ENCODE measurements at regions not wholly inside any gene's neighbourhood (a gene's known extent, or its start where the extent isn't known, plus 50 kb on each side); places are given as distances from the start of the nearest gene placed in this dataset.

DNA sequence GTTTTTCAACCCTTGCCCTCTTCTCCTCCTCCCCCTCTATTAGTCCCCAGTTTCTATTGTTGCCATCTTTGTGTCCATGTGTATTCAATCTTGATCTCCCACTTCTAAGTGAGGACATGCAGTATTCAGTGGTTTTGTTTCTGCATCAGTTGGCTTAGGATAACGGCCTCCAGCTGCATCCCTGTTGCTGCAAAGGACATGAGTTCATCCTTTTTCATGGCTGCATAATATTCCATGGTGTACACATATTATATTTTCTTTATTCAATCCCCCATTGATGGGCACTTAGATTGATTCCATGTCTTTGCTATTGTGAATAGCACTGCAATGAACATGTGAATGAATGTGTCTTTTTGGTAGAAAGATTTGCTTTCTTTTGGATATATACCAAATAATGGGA lies 190.4 kb upstream of the LYZL1 start:
- peaks cover 0 to 3% (median 0%) of the 10 kb centered on the region in 4 donors for H3K9me3 ChIP-seq
- TF ChIP-seq POLR2A (IDR thresholded peaks at IDR 0.05), result no peak
- no peak for TF ChIP-seq CTCF (IDR thresholded peaks at IDR 0.05)
- no peak for TF ChIP-seq EP300 (IDR thresholded peaks at IDR 0.05)
- no peak for TF ChIP-seq POLR2AphosphoS5 (IDR thresholded peaks at IDR 0.05)
- no peaks in the 10 kb centered on the region for H3K4me1 ChIP-seq
- no peaks in the 10 kb centered on the region for H3K36me3 ChIP-seq
- 63 to 74% (median 71%) methylated on average over 1 of the region's 1 CpG for WGBS, 5 donors
- no peak overlapping the region for H3K27ac ChIP-seq
- H3K4me3 ChIP-seq, result no peak overlapping the region
- intact Hi-C loops (cut with DNase I; ENCODE audit: low total_unique reads), result no loop called here
- no peaks in the 10 kb centered on the region for H3K27me3 ChIP-seq
- no peak for DNase-seq

- no peaks in the 10 kb centered on the region for H3K27me3 ChIP-seq
- TF ChIP-seq CTCF (IDR thresholded peaks at IDR 0.05), result no peak
- no peak overlapping the region for H3K4me3 ChIP-seq
- peaks cover 0 to 3% (median 0%) of the 10 kb centered on the region in 4 donors for H3K9me3 ChIP-seq
- no peaks in the 10 kb centered on the region for H3K4me1 ChIP-seq
- no peaks in the 10 kb centered on the region for H3K36me3 ChIP-seq
- intact Hi-C loops (cut with DNase I; ENCODE audit: low total_unique reads), result no loop called here
- peak in 1 of 2 donors; percentile 29 for DNase-seq
- H3K27ac ChIP-seq, result no peak overlapping the region
- 33 to 59% (median 45%) methylated on average over 2 of the region's 2 CpGs for WGBS, 5 donors
These were observed 189.9 kb upstream of the LYZL1 start for GRCh38 chr10:29099001-29099400.

GRCh38 chr10:29099415-29099814 lies 189.5 kb upstream of the LYZL1 start:
- H3K9me3 ChIP-seq, result peaks cover 0 to 3% (median 0%) of the 10 kb centered on the region in 4 donors
- H3K27me3 ChIP-seq, result no peaks in the 10 kb centered on the region
- no peaks in the 10 kb centered on the region for H3K4me1 ChIP-seq
- WGBS, 5 donors, result 85 to 90% (median 86%) methylated on average over 5 of the region's 5 CpGs
- no peak for DNase-seq
- intact Hi-C loops (cut with DNase I; ENCODE audit: low total_unique reads), result no loop called here
- no peak overlapping the region for H3K4me3 ChIP-seq
- no peak for TF ChIP-seq POLR2AphosphoS5 (IDR thresholded peaks at IDR 0.05)
- TF ChIP-seq EP300 (IDR thresholded peaks at IDR 0.05), result no peak
- TF ChIP-seq CTCF (IDR thresholded peaks at IDR 0.05), result no peak
- no peak for TF ChIP-seq POLR2A (IDR thresholded peaks at IDR 0.05)
- H3K27ac ChIP-seq, result no peak overlapping the region
- no peaks in the 10 kb centered on the region for H3K36me3 ChIP-seq

GRCh38 chr10:29100505-29100904 lies 188.4 kb upstream of the LYZL1 start:
- no peak for DNase-seq
- H3K4me1 ChIP-seq, result peaks cover 0 to 11% (median 3%) of the 10 kb centered on the region in 4 donors
- no peak overlapping the region for H3K27ac ChIP-seq
- no peaks in the 10 kb centered on the region for H3K27me3 ChIP-seq
- intact Hi-C loops (cut with DNase I; ENCODE audit: low total_unique reads), result no loop called here
- TF ChIP-seq CTCF (IDR thresholded peaks at IDR 0.05) (no peak), POLR2A (IDR thresholded peaks at IDR 0.05) (no peak)
- H3K4me3 ChIP-seq, result no peak overlapping the region
- peaks cover 0 to 3% (median 0%) of the 10 kb centered on the region in 4 donors for H3K9me3 ChIP-seq
- 60 to 69% (median 65%) methylated on average over 4 of the region's 4 CpGs for WGBS, 5 donors
- H3K36me3 ChIP-seq, result no peaks in the 10 kb centered on the region

All from stomach (tissue), 8 donors.